HG03342 (cell line): ENCODE measurements at regions not wholly inside any gene's neighbourhood (a gene's known extent, or its start where the extent isn't known, plus 50 kb on each side); places are given as distances from the start of the nearest gene placed in this dataset.

Source experiments
- ATAC-seq: cut with Tn5 transposase; IDR thresholded peaks from one replicate; pipeline ENCODE4 v1.9.1; 2021; ENCODE audit warnings: mild to moderate bottlenecking, moderate library complexity; ENCODE audit not compliant: unreplicated experiment

- ATAC-seq, result no peak
Measured at GRCh38 chr16:86663685-86664521, 85.6 kb downstream of the FOXL1 start.

- ATAC-seq, result peak; percentile 72
Measured at GRCh38 chr16:86664522-86665318, 86.4 kb downstream of the FOXL1 start.

- ATAC-seq, result no peak
Measured at GRCh38 chr16:86665319-86665675, 86.9 kb downstream of the FOXL1 start.

GRCh38 chr16:86665929-86666328 lies 87.6 kb downstream of the FOXL1 start:
- ATAC-seq, result no peak

GRCh38 chr16:86667035-86667434 lies 88.7 kb downstream of the FOXL1 start:
- ATAC-seq, result no peak

GRCh38 chr16:86668136-86668910 lies 90.0 kb downstream of the FOXL1 start:
- ATAC-seq, result no peak

- ATAC-seq, result no peak
Measured at GRCh38 chr16:86669285-86669805, 91.0 kb downstream of the FOXL1 start.

- no peak for ATAC-seq
Measured at GRCh38 chr16:86669937-86670749, 91.8 kb downstream of the FOXL1 start.

GRCh38 chr16:86670750-86671234 lies 92.4 kb downstream of the FOXL1 start:
- no peak for ATAC-seq

GRCh38 chr16:86671486-86672178 lies 93.3 kb downstream of the FOXL1 start:
- no peak for ATAC-seq

- no peak for ATAC-seq
Measured at GRCh38 chr16:86672179-86672863, 94.0 kb downstream of the FOXL1 start.

- ATAC-seq, result no peak
Measured at GRCh38 chr16:86673090-86673955, 95.0 kb downstream of the FOXL1 start.

GRCh38 chr16:86673956-86674453 lies 95.7 kb downstream of the FOXL1 start:
- no peak for ATAC-seq

- ATAC-seq, result no peak
Measured at GRCh38 chr16:86676254-86676670, 97.9 kb downstream of the FOXL1 start.

GRCh38 chr16:86679490-86679889 lies 101.1 kb downstream of the FOXL1 start:
- ATAC-seq, result no peak

GRCh38 chr16:86680162-86680561 lies 101.8 kb downstream of the FOXL1 start:
- no peak for ATAC-seq

- ATAC-seq, result no peak
Measured at GRCh38 chr16:86680661-86681030, 102.3 kb downstream of the FOXL1 start.
